HPDE6-E6E7 (cell line): ENCODE measurements at regions not wholly inside any gene's neighbourhood (a gene's known extent, or its start where the extent isn't known, plus 50 kb on each side); places are given as distances from the start of the nearest gene placed in this dataset.
"Not testable (repeated sequence)": the region's sequence is repeated elsewhere in the genome, so short reads cannot be mapped to it uniquely, and the experiment has no call there.

Source experiments
- DNase-seq: peaks from one replicate; pipeline ENCODE4 v3.0.0; 2011; ENCODE audit warnings: missing footprints; ENCODE audit errors: extremely low spot score

DNA sequence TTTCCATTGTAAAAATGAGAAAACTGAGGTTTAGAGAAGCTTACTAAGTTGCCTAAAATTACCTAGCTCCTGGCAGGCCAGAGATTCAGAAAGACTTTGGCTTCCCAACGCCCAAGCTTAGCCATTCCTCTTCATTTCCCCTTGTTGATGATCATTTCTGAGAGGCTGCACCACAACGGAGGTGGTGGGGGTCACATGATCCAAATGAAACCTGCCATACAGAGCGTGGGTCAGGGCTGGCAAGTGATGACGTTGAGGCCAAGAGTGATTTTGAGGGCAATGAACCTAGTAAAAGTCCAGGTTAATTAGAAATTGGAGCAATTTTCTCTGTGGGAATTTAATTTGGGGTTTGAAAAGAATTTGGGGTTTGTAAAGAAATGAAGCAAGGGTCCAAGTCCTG, 109.9 kb downstream of the TMEM182 start:
- no peak for DNase-seq

DNA sequence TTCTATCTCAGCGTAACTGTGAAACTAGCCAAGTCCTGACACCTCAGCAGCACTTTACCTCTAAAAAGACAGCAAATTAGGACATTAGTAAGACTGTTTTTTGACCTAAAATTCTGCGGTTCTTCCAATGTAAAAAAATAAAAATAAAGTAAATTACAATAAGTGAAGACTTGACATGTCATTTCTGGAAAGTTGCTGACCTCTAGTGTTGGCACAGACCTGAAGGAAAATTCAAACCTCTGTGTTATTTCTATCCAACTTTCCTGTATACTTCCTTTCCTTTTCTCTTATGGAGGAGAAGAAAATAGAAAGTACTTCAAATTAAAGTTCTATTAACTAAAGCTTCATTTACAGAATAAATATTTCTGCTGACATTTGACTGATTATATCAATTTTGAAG, 110.6 kb downstream of the TMEM182 start:
- DNase-seq, result no peak

DNA sequence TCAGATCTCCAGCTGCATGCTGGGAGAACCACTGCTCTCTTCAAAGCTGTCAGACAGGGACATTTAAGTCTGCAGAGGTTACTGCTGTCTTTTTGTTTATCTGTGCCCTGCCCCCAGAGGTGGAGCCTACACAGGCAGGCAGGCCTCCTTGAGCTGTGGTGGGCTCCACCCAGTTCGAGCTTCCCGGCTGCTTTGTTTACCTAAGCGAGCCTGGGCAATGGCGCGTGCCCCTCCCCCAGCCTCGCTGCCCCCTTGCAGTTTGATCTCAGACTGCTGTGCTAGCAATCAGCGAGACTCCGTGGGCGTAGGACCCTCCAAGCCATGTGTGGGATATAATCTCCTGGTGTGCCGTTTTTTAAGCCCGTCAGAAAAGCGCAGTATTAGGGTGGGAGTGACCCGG, 117.7 kb downstream of the TMEM182 start:
- not testable (repeated sequence) for DNase-seq

DNA sequence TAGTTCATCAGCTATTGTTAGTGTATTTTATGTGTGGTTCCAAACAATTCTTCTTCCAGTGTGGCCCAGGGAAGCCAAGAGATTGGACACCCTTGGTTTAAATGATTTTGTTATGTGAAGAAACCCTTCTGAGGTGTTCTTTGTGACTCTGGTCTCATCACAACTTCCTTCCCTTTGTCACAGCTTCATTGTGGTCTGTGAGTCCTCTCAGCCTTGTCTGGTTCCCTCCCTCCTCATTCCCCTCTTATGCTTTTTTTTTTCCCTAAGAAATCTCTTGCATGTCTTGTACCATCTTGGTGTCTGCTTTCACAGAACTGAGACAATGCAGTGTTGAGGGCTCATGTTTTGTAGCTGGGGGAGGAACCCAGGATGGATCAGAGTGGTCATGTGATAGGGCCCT, 118.9 kb downstream of the TMEM182 start:
- no peak for DNase-seq

DNA sequence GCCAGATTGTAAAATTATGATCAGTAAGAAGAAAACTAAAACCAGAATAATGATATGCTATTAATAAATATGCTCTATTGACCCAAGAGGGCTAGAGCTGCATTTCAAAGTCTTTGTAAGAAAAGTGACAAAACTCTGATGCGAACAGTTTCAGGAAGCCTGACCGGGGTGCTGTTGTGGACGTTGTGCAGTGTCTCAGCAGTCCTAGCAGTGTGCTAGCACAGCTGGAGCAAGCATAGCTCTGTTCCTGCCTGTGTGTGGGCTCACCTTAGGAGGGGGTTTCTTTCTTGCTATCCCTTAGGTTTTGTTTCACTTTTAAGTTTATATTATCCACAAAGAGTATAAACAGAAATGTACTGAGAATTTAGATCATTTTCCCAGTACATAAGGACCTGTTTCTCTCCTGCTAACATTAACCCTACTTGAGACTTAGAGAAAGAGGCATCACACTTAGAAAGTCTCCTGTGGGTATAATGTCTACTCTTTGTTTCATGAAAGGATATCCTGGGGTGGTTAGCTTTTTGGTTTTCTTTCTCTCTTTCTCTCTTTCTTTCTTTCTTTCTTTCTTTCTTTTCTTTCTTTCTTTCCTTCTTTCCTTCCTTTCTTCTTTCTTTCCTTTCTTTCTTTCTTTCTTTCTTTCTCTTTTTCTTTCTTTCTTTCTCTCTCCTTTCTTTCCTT, 124.5 kb downstream of the TMEM182 start:
- no peak for DNase-seq

DNA sequence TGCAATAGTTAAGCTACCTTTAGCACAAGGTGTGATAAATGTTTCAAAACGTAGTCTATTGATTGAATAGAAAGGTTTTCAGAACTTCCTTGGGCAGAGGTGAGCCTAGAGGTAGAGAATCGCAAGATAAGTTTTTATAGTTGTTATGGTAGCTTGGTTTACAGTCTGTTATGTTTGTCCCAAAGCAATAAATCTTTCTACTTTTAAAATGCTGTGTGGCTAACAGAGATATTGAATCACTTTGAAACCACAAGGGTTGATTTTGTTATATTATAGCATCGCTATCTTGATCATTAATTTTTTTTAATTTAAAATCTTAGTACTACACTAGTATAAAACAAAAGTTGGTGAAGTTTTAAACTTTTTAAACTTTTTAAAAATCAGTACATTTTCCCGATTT, 126.7 kb downstream of the TMEM182 start:
- DNase-seq, result no peak

DNA sequence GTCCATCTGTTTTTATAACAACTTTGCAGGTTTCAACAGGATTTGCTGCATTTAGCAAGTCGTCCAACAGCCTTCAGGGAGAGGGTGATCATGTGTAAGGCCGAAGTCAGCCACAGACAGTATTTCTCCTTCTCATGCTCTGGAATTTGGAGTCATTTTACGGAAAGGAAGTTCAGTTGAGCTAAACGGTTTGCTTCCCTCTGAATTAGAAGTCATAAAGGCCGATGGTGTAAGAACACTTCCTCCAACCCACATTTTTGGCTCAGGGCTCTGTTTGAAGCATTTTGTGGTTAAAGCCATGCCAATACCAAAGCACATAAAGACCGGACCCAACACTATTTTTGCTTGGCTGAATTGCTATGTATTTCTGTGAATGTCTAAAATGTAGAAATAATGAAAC, 129.5 kb downstream of the TMEM182 start:
- DNase-seq, result no peak

DNA sequence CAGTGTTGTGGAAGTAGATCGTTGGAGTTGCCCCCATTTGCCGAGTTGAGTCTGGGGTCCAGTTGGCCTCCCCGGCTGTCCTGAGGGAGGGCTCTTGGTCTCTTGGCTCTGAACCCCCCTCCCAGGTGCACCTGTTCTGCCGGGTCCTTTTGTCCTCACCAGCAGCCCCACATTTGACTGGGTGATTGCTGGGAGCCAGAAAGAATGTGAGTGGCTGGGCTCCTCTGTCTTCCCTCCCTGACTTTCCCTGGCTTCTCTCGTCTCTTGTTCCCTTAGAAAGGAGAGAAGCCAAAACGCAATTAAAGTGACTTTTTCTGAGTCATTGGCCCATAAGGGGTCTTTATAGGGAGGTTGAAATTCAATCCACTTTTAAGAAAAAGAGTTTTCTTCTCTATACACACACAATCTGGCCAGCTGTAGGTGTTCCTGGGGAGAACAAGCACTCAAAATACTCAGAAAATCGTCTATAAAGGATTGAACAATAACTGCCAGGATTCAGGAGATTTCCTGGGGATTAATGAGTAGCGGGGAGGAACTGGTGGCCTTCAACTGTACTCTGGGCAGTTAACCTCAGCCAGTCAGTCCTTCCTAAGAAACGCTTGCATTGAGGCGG, 131.0 kb downstream of the TMEM182 start:
- no peak for DNase-seq

DNA sequence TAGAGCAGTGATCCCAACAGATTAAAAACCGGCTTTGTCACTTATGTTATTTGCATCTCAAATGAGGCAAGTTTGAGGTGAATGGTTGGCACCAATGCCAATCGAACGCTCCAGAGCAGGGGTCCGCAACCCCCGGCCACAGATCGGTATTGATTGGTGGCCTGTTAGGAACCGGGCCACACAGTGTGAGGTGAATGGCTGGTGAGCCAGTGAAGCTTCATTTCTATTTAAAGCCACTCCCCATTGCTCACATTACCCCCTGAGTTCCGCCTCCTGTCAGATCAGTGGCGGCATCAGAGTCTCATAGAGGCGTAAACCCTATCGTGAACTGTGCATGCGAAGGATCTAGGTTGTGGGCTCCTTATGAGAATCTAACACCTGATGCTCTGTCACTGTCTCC, 132.0 kb downstream of the TMEM182 start:
- no peak for DNase-seq

DNA sequence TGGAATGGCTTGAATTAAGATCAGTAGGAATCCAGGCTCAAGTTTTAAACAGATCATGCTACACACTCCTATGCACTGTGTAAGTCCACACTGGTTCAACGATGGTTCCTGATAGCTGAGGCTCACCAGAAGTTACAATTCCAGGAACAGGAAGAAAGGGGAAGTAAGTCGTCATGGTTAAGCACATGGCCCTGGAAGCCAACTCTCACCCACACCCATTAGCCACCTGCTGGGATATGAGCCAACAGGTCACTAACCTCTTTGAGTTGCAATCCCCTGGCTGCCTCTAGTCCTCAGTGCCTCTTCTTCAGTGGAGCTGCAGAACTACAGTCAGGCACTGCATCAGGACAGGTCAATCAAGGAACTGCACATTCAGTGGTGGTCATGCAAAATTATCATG, 133.5 kb downstream of the TMEM182 start:
- no peak for DNase-seq

DNA sequence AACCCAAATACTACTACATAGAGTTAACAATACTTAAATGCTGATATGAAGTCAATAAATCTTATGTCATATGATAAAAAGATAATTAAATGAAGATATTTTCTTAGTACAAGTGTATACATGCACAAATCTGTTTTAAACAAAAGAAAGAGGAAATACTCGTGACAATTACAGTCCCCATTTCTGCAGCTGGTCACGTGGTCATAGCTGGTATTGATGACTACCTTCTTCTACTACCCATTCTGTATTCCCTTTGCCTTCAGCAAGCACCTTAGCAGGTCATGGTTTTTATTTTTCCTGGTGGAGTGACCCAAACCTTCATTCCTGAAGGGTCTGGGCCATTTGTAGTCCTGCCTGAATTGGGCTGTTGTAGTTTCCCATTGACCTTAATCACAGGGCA, 147.4 kb downstream of the TMEM182 start:
- not testable (repeated sequence) for DNase-seq

DNA sequence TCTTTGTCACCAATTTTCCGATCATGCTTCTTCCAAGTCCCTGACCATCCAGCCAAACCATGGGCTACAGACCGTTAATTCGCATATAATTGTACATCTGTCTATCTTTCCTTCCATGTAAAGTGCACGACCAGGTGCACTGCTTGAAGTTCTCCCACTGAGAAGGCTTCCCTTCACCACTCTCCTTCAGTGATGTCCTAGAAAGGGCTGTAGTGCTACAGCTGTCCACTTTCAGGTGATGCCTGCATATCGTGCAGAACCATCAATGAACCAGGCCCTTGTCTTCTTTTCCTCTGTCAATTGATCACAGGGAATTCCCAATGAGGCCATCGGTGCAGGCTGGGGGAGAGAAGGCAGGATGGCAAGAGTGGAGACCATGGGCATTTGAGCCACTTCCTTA, 148.9 kb downstream of the TMEM182 start:
- DNase-seq, result no peak

DNA sequence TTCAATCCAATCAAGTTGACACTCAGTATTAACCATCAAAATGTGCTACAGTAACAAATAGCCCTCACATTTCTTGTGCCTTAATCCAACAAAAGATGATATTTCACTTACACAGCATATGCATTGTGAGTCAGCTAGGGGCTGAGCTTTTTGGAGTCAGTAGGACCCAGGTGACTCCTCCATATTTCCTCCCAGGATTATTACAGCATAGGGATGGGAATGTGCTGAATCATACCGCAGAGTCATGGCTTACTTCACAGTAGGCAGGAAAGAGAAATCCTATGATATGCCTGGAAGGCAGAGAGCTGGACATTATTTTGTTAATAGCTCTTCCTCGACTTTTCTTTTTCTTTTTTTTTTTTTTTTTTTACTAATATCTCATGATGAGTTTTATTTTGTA, 153.3 kb downstream of the TMEM182 start:
- DNase-seq, result peak; percentile 87

DNA sequence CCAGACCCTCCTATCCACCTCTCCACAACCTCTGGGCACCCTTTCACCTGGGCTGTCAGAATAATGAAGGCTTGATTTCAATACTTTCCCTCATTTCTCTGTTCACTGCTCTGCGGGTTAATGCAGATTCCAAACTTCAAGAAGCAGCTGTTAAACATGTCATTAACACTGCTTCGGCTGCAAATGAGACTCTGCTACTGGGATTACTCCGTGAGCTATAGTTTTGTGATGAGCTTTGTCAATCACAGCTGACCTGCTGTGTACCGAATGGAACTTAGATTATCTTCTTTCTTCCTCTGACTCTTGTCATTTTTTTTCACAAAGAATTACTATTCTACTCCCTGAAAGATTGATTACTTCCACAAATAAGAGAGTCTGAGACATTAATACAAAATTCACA, 160.5 kb downstream of the TMEM182 start:
- no peak for DNase-seq

DNA sequence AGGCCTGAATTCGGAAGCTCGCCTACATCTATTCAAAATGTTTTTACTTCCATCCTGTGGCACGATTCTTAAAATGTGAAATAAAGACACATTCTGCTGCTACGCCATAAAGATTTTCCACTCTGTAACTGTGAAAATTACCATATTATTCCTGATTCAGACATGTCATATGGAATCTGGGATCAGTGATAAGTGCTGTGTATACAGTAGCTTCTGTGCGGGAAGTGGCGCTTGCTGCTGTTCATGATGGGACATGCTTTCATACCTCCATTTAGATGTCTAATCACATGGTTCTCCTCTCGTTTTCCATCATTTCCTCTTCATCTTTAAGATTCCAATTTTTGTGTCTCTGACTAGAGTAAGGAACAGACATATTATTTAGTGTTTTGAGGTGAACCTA, 163.2 kb downstream of the TMEM182 start:
- DNase-seq, result no peak

DNA sequence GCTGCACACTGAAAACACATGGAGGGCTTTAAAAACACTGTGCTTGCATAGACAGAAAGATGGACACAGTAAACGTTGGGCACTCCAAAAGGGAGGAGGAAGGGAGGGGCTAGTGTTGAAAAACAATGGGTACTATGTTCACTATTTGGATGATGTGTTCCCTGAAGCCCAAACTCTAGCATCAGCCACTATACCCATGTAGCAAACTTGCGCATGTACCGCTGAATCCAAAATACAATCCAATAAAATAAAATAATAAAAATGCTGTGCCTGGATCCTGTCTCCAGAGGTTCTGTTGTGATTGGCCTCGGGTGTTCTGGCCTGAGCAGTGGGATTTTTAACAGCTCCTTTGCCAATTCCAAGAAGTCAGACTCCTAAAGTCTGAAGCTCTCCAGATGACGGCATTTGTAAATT, 166.0 kb downstream of the TMEM182 start:
- DNase-seq, result no peak

DNA sequence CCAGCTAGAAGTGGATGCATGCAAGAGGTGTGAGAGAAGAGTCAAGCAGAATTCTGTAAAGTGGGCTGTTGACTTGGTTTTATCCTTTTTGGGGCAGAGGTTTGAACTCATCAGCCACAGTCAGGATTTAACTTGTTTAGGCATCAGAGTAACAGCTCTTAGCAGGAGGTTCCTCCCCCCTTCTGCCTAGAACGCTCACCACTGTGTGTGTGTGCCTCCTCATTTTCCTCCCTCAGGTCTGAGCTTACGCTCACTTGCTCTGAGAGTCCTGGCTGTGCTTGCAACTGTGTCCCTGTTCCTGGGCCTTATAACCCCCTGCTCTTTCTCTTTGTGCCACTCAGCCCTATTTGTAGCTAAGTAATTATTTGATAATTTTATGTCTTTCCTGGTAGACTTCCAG, 167.9 kb downstream of the TMEM182 start:
- DNase-seq, result no peak

DNA sequence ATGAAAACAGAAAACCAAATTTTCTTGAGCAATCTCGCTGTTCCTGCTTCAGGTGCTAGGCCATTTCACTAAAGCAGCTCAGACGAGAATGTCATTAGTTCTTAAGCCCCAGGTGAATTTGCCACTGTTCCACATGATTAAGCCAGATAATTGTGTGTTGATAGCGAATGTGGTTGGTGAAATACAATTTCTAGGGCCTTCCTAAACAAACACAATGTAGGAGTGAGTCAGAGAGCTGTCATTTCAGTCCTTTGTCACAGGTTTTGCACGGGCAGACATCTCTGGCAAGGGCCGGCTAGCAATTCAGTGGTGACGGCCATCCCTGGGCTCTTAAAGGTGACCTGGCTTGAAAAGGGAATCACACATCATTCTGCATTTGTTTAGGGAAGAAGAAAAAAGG, 170.7 kb downstream of the TMEM182 start:
- no peak for DNase-seq

DNA sequence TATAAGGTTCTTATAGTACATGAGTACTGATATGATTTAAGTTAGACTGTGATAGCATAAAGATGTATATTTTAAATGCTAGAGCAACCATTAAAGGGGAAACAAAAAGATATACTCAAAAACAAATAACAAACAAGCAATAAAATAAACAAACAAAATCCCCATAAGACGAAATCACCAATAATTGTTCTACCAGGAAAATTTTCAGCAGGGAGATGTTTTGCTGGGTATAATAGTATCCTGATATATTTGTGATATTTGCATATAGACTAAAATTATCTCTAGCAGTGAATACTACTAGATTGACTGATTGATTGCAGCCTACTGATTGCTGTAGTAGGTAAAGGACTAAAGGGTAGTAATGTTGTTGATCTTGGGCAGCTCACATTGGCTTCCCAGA, 177.4 kb downstream of the TMEM182 start:
- no peak for DNase-seq

DNA sequence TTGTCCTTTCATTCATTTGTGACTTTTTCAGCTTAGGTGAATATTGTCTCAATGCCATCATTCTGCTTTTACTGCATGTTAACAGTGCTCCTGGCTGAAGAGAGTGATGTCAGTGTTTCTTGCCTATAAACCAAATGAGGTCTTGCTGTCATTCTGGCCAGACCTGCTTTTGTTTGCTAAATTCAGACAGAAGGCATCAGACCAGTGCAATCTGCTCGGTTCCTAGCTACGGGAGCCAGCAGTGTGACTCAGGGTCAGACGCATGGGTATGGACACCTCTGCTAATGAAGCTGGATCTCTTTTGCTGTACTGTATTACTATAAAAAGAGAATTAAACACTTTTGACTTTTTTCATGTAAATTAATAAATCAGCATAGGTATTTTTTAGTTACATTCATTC, 178.9 kb downstream of the TMEM182 start:
- no peak for DNase-seq

DNA sequence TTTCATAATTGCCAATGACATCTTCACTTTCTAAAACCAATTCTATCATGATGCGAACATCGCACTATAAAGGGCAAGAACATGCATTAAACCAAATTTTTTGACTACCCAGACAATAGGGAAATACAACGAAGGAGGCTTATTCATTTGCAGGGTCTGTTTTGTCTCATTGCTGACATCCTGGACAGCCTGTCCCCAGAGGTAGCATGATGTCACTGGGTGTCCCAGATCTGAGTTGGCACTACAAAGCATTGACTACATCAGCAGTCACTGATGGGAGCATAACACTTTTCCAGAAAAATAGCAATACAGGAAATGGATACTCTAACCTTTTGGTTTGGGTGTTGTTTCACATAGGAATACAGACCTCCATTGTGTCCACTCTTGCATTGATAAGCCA, 180.3 kb downstream of the TMEM182 start:
- no peak for DNase-seq

DNA sequence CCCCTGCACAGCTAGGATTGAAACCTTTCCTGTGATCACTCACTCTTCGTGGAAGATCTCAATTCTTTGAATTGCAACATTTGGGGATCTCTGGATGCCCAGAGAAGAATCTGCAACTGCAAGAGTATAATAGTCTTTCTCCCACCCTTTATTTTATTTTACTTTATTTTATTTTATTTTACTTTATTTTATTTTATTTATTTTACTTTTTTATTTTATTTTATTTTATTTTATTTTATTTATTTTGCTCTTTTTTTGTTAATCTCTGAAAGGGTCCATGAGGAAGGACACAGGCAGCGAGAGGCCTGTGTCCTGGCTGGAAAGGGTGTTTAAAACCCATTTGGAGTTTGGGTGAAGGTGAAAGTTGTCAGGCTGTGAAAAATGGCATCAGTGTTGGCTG, 181.4 kb downstream of the TMEM182 start:
- no peak for DNase-seq

DNA sequence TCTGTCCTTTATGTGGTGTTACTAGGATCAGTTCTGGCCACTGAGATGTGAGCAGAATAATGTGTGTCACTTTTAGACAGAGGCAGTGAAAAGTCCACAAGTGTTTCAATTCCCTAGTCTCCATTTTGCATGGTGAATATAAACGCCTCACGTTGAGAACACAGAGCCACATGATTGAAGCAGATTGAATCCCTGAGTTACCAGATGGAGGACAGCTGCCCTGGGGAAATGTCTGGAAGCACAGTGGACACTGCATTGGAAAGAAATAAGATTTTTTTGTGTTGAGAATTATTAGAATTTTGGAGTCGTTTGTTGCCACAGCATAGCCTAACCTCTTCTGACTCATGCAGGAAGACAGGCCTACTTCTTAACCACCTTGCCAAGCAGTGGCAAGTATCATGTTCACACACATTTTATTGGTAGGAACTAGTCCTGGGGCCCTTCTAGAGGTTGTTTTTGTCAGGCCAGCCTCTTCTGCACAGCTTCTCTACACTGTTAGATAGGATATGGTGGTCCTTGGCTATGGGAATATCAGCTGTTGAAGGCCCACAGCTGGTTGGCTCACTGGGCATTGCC, 188.6 kb downstream of the TMEM182 start:
- no peak for DNase-seq

DNA sequence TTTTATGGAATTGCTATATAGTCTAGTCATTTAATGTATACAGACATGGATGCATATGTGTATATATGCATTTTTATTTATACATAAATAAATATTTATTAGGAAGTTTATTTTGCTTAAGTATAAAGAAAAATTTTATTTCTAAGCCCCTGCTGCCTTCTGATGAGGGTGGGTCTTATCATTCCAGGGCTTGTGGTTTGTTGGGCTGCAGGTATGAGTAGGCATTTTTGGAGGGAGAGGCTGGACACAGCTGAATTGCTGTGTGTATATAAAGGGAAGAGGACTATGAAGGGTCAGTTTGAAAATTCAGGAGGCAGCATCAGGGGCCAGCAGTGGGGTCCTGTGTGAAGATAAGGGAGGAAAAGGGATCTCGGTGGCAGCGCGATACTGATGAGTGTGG, 189.4 kb downstream of the TMEM182 start:
- no peak for DNase-seq
